Right cardiac atrium (tissue), 5 donors: ENCODE measurements at regions not wholly inside any gene's neighbourhood (a gene's known extent, or its start where the extent isn't known, plus 50 kb on each side); places are given as distances from the start of the nearest gene placed in this dataset.

Experiments used
- ATAC-seq, 2 donors: fragments of 200-7000 bp; cut with Tn5 transposase; one replicate each; pipeline versions ENCODE4 v1.8.0 to v1.9.1; 2020; ENCODE audit warnings: moderate library complexity in 2 of 2, mild to moderate bottlenecking in 1 of 2
- DNase-seq, 3 donors: peaks; one replicate each; pipeline ENCODE4 v3.0.0-alpha.2; 2020
- H3K27ac ChIP-seq: one replicate; pipeline ENCODE4 v1.5.1; 2013; ENCODE audit warnings: mild to moderate bottlenecking, low read length, control low read depth, moderate library complexity
- H3K27me3 ChIP-seq: one replicate; pipeline ENCODE4 v1.6.1; 2013; ENCODE audit not compliant: control insufficient read depth, insufficient read depth
- H3K4me1 ChIP-seq: one replicate; pipeline ENCODE4 v1.6.1; 2013; ENCODE audit warnings: low read length; ENCODE audit not compliant: control insufficient read depth, insufficient read depth
- H3K4me3 ChIP-seq: one replicate; pipeline ENCODE4 v1.5.1; 2013; ENCODE audit warnings: low read length, control low read depth
- H3K9me3 ChIP-seq: one replicate; pipeline ENCODE4 v1.6.1; 2013; ENCODE audit warnings: low read length; ENCODE audit not compliant: control insufficient read depth
- WGBS: extraction: QIAGEN DNeasy Blood & Tissue Kit; methylation state at CpG from one replicate; pipeline ENCODE4 v1.1.7; 2013; 5-methylcytosine and 5-hydroxymethylcytosine counted together
- intact Hi-C, 4 donors: fragments of 100-400 bp; cut with DNase I; formaldehyde crosslinking; loops; one replicate each; pipeline versions ENCODE4 v1.11.0 to v1.14.0; 2022 to 2023
- donor health status: healthy with polysubstance abuse.
- donor health status: DM: no; HTN: yes; CAD: no.
- donor health status: DM: no; HTN: no; CAD: no.
- donor health status: DM: no; HTN: yes; CAD: no; lungs with severe emphysema.
- donor health status: DM: yes; HTN: yes; CAD: no.

DNA sequence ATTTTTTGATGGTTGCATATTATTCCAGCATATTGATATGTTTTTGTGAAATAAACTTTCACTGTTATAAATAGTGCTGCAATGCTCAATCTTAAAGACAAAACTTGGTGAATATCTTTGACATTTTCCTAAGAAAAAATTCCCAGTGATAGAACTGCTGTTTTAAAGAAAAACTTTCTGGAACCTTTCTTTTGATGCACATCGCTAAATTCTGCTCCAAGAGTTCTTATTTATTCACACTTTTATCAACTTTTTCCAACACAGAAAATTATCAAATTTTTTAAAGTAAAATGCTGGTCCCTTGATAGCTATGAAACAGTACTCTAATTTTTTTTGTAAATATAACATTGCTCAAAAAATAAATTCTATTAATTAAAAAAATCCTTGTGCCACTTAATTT lies 196.6 kb downstream of the HS3ST3A1 start:
- Histone ChIP-seq H3K27ac (no peak overlapping the region), H3K4me1 (peaks cover 2% of the 10 kb centered on the region)

GRCh38 chr17:13403982-13404946 lies 197.5 kb downstream of the HS3ST3A1 start:
- ATAC-seq = peak in 1 of 2 donors; percentile 23
- no peak for DNase-seq
- Histone ChIP-seq H3K4me1 (peaks cover 2% of the 10 kb centered on the region), H3K9me3 (no peaks in the 10 kb centered on the region), H3K27me3 (no peaks in the 10 kb centered on the region), H3K27ac (no peak overlapping the region), H3K4me3 (no peak overlapping the region)
- intact Hi-C loops = no loop called here
- 57% methylated on average over 4 of the region's 4 CpGs for WGBS

More for the DNA sequence above, 196.6 kb downstream of the HS3ST3A1 start:
- H3K4me3 ChIP-seq = no peak overlapping the region
- 86% methylated on average over 1 of the region's 1 CpG for WGBS
- no peaks in the 10 kb centered on the region for H3K27me3 ChIP-seq
- DNase-seq (no peak), ATAC-seq (no peak)
- intact Hi-C loops = no loop called here
- no peaks in the 10 kb centered on the region for H3K9me3 ChIP-seq

GRCh38 chr17:13400491-13400890 lies 201.2 kb downstream of the HS3ST3A1 start:
- intact Hi-C loops = no loop called here
- no peaks in the 10 kb centered on the region for H3K27me3 ChIP-seq
- H3K9me3 ChIP-seq = no peaks in the 10 kb centered on the region
- WGBS = 84% methylated on average over 2 of the region's 2 CpGs
- no peaks in the 10 kb centered on the region for H3K4me1 ChIP-seq
- H3K4me3 ChIP-seq = no peak overlapping the region
- no peak overlapping the region for H3K27ac ChIP-seq
- DNase-seq (no peak), ATAC-seq (no peak)

GRCh38 chr17:13398853-13399252 lies 202.9 kb downstream of the HS3ST3A1 start:
- no peaks in the 10 kb centered on the region for H3K4me1 ChIP-seq
- no peak overlapping the region for H3K4me3 ChIP-seq
- intact Hi-C loops = loop anchor here in 1 of 4 donors (10.0 kb wide), 1 partner anchor 56 kb away; no protein-coding TSS in a partner anchor
- H3K27ac ChIP-seq = no peak overlapping the region
- WGBS = 65% methylated on average over 1 of the region's 1 CpG
- DNase-seq (no peak), ATAC-seq (no peak)
- no peaks in the 10 kb centered on the region for H3K9me3 ChIP-seq
- no peaks in the 10 kb centered on the region for H3K27me3 ChIP-seq

- no peaks in the 10 kb centered on the region for H3K9me3 ChIP-seq
- no peak for DNase-seq
- WGBS = 95% methylated on average over 1 of the region's 1 CpG
- H3K4me1 ChIP-seq = no peaks in the 10 kb centered on the region
- H3K4me3 ChIP-seq = no peak overlapping the region
- no peak for ATAC-seq
- H3K27me3 ChIP-seq = no peaks in the 10 kb centered on the region
- intact Hi-C loops = loop anchor here in 1 of 4 donors (10.0 kb wide), 1 partner anchor 57 kb away; no protein-coding TSS in a partner anchor
- no peak overlapping the region for H3K27ac ChIP-seq
These were observed 203.6 kb downstream of the HS3ST3A1 start for GRCh38 chr17:13398091-13398490.

GRCh38 chr17:13395862-13396261 lies 205.9 kb downstream of the HS3ST3A1 start:
- Histone ChIP-seq H3K4me3 (no peak overlapping the region), H3K4me1 (no peaks in the 10 kb centered on the region), H3K27me3 (no peaks in the 10 kb centered on the region), H3K9me3 (no peaks in the 10 kb centered on the region), H3K27ac (no peak overlapping the region)
- WGBS = 62% methylated on average over 1 of the region's 1 CpG
- ATAC-seq (no peak), DNase-seq (no peak)
- intact Hi-C loops = loop anchor here in 1 of 4 donors (10.0 kb wide), 1 partner anchor 59 kb away; no protein-coding TSS in a partner anchor

DNA sequence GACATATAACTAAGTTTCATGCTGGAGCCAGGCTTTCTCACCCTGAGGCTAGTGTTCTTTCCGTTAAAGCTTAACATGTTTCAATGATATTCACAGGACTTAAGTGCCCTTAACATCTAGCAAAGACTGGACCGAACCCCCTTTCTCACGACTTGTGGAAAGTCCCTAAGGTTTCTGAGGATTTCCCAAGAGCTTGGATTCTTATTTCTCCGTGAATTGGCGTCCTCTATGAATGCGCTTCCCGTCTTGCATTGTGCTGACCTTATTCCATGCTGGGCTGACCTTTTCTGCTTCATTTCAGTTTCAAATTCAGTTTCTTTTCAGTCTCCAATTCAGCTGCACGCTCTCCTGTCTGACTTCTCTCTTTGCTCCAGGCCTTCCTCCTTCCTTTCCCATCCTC lies 206.4 kb downstream of the HS3ST3A1 start:
- Histone ChIP-seq H3K9me3 (no peaks in the 10 kb centered on the region), H3K4me3 (no peak overlapping the region), H3K27me3 (no peaks in the 10 kb centered on the region), H3K27ac (no peak overlapping the region), H3K4me1 (no peaks in the 10 kb centered on the region)
- ATAC-seq = no peak
- intact Hi-C loops = loop anchor here in 1 of 4 donors (10.0 kb wide), 1 partner anchor 59 kb away; no protein-coding TSS in a partner anchor
- 79% methylated on average over 8 of the region's 8 CpGs for WGBS
- no peak for DNase-seq

DNA sequence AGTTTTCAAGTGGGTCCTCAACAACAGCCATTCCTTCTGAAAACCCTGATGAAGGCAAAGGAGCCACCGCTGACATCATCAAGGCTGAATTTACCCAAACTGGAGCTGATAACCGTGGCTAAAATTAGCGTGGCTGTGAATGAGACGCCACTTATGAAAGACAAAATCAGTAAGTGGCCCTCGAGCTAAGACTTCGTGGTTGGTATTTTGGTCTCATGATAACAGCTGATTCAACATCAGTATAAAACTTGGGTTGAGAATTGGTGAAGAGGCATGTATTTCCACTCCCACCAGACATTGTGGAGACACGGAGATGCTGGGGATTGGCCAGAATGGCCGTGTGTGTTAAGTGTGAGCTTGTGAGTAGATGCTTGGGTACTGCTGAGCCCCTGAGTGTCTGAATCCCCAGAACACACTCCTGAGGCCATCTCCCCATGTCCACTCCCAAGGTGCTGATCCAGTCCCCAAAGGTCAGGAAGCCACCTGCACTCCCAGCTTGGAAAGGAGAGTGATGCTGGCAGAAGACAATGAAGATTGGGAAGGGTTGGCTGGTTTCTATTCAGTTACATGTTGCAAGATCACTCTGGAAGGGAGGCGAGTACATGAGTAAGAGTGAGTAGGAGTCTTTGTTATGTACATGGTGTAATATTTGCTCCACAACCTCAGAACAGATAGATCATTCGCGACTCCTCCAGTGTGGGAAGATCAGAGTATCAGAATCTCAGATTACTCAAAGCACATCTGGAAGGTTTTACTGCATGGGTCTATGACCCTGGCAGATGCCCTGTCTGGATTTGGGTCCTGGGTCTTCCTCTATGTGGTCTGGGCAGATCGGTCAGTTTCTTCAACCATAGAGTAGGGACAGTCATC lies 207.7 kb downstream of the HS3ST3A1 start:
- 69% methylated on average over 12 of the region's 12 CpGs for WGBS
- intact Hi-C loops = loop anchor here in 1 of 4 donors (10.0 kb wide), 1 partner anchor 61 kb away; no protein-coding TSS in a partner anchor
- no peaks in the 10 kb centered on the region for H3K4me1 ChIP-seq

DNA sequence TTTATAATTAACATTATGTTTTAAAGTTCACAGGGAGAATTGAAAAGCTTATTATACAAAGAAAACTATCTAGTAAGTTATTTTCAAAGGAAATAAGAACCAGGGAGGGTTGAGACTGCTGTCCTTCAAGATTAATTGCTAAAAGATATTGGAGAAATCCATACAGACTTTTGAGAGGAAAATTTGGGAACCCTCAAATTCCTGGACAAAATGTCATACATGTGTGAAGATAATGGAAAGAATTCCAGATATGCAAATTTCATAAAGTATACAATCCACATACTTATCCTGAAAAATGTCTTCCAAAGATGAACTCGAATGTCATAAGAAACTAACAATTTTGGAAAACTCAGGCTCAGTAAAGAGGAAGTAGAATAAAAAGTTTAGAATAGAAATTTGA lies 213.8 kb downstream of the HS3ST3A1 start:
- DNase-seq (no peak), ATAC-seq (no peak)
- intact Hi-C loops = no loop called here
- Histone ChIP-seq H3K4me3 (no peak overlapping the region), H3K4me1 (no peaks in the 10 kb centered on the region), H3K9me3 (no peaks in the 10 kb centered on the region), H3K27ac (no peak overlapping the region), H3K27me3 (no peaks in the 10 kb centered on the region)
- 61% methylated on average over 1 of the region's 1 CpG for whole genome bisulfite sequencing

More for the DNA sequence above, 207.7 kb downstream of the HS3ST3A1 start:
- DNase-seq = no peak
- H3K9me3 ChIP-seq = no peaks in the 10 kb centered on the region
- H3K4me3 ChIP-seq = no peak overlapping the region
- no peak overlapping the region for H3K27ac ChIP-seq
- no peaks in the 10 kb centered on the region for H3K27me3 ChIP-seq
- peak; percentile 56 to 72 for ATAC-seq

GRCh38 chr17:13387236-13387635 lies 214.5 kb downstream of the HS3ST3A1 start:
- no peaks in the 10 kb centered on the region for H3K27me3 ChIP-seq
- DNase-seq (no peak), ATAC-seq (no peak)
- WGBS = 55% methylated on average over 5 of the region's 5 CpGs
- H3K9me3 ChIP-seq = no peaks in the 10 kb centered on the region
- no peak overlapping the region for H3K27ac ChIP-seq
- H3K4me1 ChIP-seq = no peaks in the 10 kb centered on the region
- intact Hi-C loops = no loop called here
- no peak overlapping the region for H3K4me3 ChIP-seq
